Lower leg skin (tissue), 3 donors: ENCODE measurements at regions not wholly inside any gene's neighbourhood (a gene's known extent, or its start where the extent isn't known, plus 50 kb on each side); places are given as distances from the start of the nearest gene placed in this dataset.

Experiments
- POLR2A ChIP-seq, 2 donors: fragments of 450-650 bp; IDR thresholded peaks; one replicate each; pipeline ENCODE4 v1.6.1; 2016 to 2017; ENCODE audit warnings: antibody characterized with exemption in 2 of 2, mild to moderate bottlenecking in 1 of 2, moderate library complexity in 1 of 2
- TF ChIP-seq, protein P1 (sequence below), 3 donors: fragments of 450-650 bp; IDR thresholded peaks; one replicate each; pipeline ENCODE4 v1.5.1; 2016; ENCODE audit warnings: antibody characterized with exemption in 3 of 3, mild to moderate bottlenecking in 3 of 3, moderate library complexity in 2 of 3

DNA sequence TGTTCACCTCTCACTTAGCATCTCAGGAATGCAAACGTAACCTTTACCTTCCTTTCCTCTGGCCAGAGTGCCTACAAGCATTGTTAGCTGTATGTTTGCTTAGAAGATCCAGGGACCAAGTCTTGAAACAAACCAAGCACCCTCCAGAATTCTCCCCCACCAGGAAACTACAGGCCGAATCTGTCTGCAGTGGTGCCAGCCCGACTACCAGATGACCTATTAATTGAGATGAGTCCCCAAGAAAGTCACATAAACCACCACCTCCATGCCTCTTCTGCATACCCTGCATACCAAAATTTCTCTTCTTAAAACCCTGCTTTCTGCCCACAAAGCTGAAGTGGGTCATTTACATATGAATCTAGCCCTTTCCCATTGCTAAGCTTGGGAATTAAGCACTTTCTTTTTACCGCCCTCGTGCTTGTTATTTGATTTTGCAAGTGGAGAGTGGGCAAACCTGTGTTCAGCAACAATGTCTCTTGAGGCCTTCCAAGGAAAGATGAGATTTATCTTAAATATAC, 1239.1 kb downstream of the CDH12 start:
- TF ChIP-seq POLR2A (IDR thresholded peaks at IDR 0.05) = no peak
- TF ChIP-seq, protein P1, sequence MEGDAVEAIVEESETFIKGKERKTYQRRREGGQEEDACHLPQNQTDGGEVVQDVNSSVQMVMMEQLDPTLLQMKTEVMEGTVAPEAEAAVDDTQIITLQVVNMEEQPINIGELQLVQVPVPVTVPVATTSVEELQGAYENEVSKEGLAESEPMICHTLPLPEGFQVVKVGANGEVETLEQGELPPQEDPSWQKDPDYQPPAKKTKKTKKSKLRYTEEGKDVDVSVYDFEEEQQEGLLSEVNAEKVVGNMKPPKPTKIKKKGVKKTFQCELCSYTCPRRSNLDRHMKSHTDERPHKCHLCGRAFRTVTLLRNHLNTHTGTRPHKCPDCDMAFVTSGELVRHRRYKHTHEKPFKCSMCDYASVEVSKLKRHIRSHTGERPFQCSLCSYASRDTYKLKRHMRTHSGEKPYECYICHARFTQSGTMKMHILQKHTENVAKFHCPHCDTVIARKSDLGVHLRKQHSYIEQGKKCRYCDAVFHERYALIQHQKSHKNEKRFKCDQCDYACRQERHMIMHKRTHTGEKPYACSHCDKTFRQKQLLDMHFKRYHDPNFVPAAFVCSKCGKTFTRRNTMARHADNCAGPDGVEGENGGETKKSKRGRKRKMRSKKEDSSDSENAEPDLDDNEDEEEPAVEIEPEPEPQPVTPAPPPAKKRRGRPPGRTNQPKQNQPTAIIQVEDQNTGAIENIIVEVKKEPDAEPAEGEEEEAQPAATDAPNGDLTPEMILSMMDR (IDR thresholded peaks at IDR 0.05) = no peak
